ENCODE measurements at regions not wholly inside any gene's neighbourhood (a gene's known extent, or its start where the extent isn't known, plus 50 kb on each side); places are given as distances from the start of the nearest gene placed in this dataset.

DNA sequence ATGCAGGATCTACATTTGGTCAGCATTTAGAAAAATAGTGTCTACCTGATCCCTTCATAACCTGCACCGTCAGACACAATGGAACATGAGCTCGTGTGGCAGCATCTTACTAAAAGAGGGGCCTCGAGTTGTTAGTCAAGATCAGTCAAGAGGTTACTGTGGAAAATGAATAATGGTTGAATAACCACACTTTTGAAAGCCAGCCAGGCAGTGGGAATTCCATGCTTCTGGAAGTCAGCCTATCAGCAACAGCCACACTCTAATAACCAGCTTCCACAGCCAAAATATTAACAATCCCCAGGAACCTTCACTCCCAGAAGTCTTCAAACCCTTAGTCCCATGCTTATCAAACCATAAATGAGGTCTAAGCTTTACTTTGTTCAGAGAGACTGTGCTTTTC is 234.3 kb downstream of the HS3ST1 start:
- H3K4me1 ChIP-seq (ENCODE audit: insufficient read depth, insufficient read length) = no peaks in the 10 kb centered on the region
- no peaks in the 10 kb centered on the region for H3K9me3 ChIP-seq (ENCODE audit: insufficient read depth, low read length)
- no peaks in the 10 kb centered on the region for H3K27me3 ChIP-seq (ENCODE audit: insufficient read depth, insufficient read length)
- no peak for TF ChIP-seq YY1 (IDR thresholded peaks at IDR 0.05; ENCODE audit: insufficient read depth, insufficient read length)
- no peak for TF ChIP-seq ZNF274 (IDR thresholded peaks at IDR 0.05; ENCODE audit: low read depth, low read length)
- H3K36me3 ChIP-seq (ENCODE audit: insufficient read depth, insufficient read length, low read length) = no peaks in the 10 kb centered on the region
- H3K9ac ChIP-seq (ENCODE audit: insufficient read length, low read depth) = no peak overlapping the region
- DNase-seq (ENCODE audit: low read depth, low spot score) = no peak
- no peak overlapping the region for H3K4me3 ChIP-seq (ENCODE audit: insufficient read length, low read depth)

DNA sequence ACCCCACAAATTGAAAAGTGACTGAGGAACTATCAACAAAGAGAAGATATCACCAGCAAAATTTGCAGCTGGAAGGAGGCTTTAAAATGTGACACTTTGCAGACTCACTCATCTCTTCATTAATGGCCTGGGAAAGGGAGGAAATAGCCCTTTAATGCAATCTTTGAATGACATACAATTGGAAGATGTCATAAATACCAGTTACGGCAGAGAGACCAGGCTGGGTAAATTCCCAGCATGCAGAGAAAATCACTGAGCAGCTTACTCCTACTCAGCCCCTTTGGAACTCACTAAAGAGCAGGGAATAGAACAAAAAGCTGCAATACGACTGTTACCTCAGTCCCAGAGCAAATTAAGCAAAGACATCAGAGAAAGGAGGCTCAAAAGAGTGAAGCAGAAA is 238.9 kb downstream of the HS3ST1 start:
- Histone ChIP-seq H3K4me1 (ENCODE audit: insufficient read depth, insufficient read length) (no peaks in the 10 kb centered on the region), H3K36me3 (ENCODE audit: insufficient read depth, insufficient read length, low read length) (no peaks in the 10 kb centered on the region), H3K4me3 (ENCODE audit: insufficient read length, low read depth) (no peak overlapping the region), H3K9ac (ENCODE audit: insufficient read length, low read depth) (no peak overlapping the region), H3K27me3 (ENCODE audit: insufficient read depth, insufficient read length) (no peaks in the 10 kb centered on the region), H3K9me3 (ENCODE audit: insufficient read depth, low read length) (no peaks in the 10 kb centered on the region)
- TF ChIP-seq ZNF274 (IDR thresholded peaks at IDR 0.05; ENCODE audit: low read depth, low read length) (no peak), SUZ12 (IDR thresholded peaks at IDR 0.05; ENCODE audit: extremely low read depth, insufficient read depth, insufficient read length) (no peak), YY1 (IDR thresholded peaks at IDR 0.05; ENCODE audit: insufficient read depth, insufficient read length) (no peak)
- DNase-seq (ENCODE audit: low read depth, low spot score) = no peak

DNA sequence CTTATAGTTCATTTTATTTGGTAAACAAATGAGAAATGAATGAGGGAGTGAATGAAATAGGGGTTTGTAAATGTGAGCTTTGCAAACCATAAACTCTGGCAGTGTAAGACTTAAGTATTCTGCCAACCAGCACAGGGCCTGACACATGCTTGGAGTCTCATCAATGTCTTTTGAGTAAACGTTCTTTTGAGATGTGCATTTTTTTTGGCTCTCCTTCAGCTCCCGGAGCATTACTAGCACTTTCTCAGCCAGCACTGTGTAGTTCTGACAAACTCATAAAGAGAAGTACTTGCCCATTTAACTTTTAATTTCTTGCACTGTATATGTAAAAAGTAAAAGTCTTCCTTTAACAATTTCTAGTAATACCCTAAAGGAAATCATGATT is 245.3 kb downstream of the HS3ST1 start:
- Histone ChIP-seq H3K9me3 (ENCODE audit: insufficient read depth, low read length) (no peaks in the 10 kb centered on the region), H3K9ac (ENCODE audit: insufficient read length, low read depth) (no peak overlapping the region), H3K27me3 (ENCODE audit: insufficient read depth, insufficient read length) (no peaks in the 10 kb centered on the region), H3K4me1 (ENCODE audit: insufficient read depth, insufficient read length) (no peaks in the 10 kb centered on the region), H3K36me3 (ENCODE audit: insufficient read depth, insufficient read length, low read length) (no peaks in the 10 kb centered on the region), H3K4me3 (ENCODE audit: insufficient read length, low read depth) (no peak overlapping the region)
- no peak for TF ChIP-seq SUZ12 (IDR thresholded peaks at IDR 0.05; ENCODE audit: extremely low read depth, insufficient read depth, insufficient read length)
- TF ChIP-seq YY1 (IDR thresholded peaks at IDR 0.05; ENCODE audit: insufficient read depth, insufficient read length) = no peak
- no peak for TF ChIP-seq ZNF274 (IDR thresholded peaks at IDR 0.05; ENCODE audit: low read depth, low read length)
- DNase-seq (ENCODE audit: low read depth, low spot score) = no peak

DNA sequence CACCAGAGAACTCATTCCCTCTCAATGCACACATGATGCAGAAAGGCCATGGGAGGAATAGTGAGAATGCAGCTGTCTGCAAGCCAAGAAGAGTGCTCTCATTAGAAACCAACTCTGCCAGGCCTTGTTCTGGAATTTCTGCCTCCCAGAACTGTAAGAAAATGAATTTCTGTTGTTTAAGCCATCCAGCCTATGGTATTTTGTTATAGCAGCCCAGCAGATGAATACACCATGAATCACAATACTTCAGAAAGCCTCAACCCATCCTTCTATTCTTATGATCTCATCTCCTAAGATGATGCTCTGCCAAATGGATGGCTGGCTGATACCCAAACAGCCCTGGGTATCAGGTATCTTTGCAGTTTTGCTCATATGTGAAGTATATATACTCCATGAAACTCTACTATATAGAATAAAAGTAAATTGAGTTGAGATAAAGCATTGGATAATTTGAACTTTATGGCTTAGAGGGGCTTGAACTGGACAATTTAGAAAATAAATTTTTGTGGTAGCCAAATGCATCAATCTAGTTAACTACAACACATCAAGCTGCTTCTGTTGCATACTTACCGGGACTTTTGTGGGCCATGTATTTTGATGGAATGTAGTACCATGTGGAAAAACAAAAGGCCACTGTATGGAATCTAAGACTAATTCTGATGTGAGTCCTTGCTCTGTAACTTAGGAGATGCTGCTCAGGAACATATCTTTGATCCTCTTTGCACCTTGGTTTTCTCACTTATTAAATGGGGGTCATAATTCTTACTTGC is 245.9 kb downstream of the HS3ST1 start:
- no peaks in the 10 kb centered on the region for H3K27me3 ChIP-seq (ENCODE audit: insufficient read depth, insufficient read length)
- H3K9ac ChIP-seq (ENCODE audit: insufficient read length, low read depth) = no peak overlapping the region
- H3K4me3 ChIP-seq (ENCODE audit: insufficient read length, low read depth) = no peak overlapping the region
- no peaks in the 10 kb centered on the region for H3K9me3 ChIP-seq (ENCODE audit: insufficient read depth, low read length)
- H3K36me3 ChIP-seq (ENCODE audit: insufficient read depth, insufficient read length, low read length) = no peaks in the 10 kb centered on the region
- DNase-seq (ENCODE audit: low read depth, low spot score) = no peak
- H3K4me1 ChIP-seq (ENCODE audit: insufficient read depth, insufficient read length) = no peaks in the 10 kb centered on the region
- no peak for TF ChIP-seq ZNF274 (IDR thresholded peaks at IDR 0.05; ENCODE audit: low read depth, low read length)

DNA sequence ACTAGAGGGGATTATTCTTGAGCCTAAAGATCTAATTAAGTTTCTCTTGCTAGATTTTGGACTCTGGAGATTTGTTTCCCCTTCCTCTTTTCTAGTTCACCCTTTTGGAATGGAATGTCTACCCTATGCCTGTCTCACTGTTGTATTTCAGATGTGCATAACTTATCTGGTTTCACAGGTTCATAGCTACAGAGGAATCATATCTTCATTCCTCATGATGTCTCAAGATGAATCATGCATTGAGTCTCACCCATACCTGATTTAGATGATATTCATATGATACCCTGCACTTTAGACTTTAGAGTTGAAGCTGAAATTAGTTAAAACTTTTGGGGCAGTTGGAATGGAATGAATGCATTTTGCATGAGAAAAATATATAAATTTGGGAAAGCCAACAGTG is 246.7 kb downstream of the HS3ST1 start:
- Histone ChIP-seq H3K9ac (ENCODE audit: insufficient read length, low read depth) (no peak overlapping the region), H3K4me3 (ENCODE audit: insufficient read length, low read depth) (no peak overlapping the region), H3K27me3 (ENCODE audit: insufficient read depth, insufficient read length) (no peaks in the 10 kb centered on the region), H3K9me3 (ENCODE audit: insufficient read depth, low read length) (no peaks in the 10 kb centered on the region), H3K36me3 (ENCODE audit: insufficient read depth, insufficient read length, low read length) (no peaks in the 10 kb centered on the region), H3K4me1 (ENCODE audit: insufficient read depth, insufficient read length) (no peaks in the 10 kb centered on the region)
- TF ChIP-seq SUZ12 (IDR thresholded peaks at IDR 0.05; ENCODE audit: extremely low read depth, insufficient read depth, insufficient read length) = no peak
- TF ChIP-seq ZNF274 (IDR thresholded peaks at IDR 0.05; ENCODE audit: low read depth, low read length) = no peak
- no peak for TF ChIP-seq YY1 (IDR thresholded peaks at IDR 0.05; ENCODE audit: insufficient read depth, insufficient read length)
- no peak for DNase-seq (ENCODE audit: low read depth, low spot score)

DNA sequence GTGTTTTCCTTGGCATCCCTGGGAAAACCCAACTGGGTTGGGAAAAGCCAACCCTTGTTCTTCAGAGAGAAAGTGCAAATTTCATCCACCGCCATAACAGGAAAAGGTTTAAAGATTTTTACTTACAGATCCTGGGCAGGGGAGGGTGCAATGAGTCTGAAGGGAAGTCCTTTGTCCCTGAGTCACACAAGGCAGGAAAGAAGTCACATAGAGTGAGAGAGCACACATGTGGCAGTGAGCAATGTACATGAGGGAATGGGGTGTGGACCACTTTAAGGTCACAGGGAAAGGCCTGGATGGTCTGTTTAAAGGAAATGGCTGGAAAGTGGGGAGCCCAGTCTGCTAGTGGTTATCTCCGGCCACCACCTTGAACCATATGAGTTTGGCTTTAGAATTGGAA is 248.9 kb downstream of the HS3ST1 start:
- no peak for TF ChIP-seq ZNF274 (IDR thresholded peaks at IDR 0.05; ENCODE audit: low read depth, low read length)
- TF ChIP-seq YY1 (IDR thresholded peaks at IDR 0.05; ENCODE audit: insufficient read depth, insufficient read length) = no peak
- TF ChIP-seq SUZ12 (IDR thresholded peaks at IDR 0.05; ENCODE audit: extremely low read depth, insufficient read depth, insufficient read length) = no peak
- no peaks in the 10 kb centered on the region for H3K27me3 ChIP-seq (ENCODE audit: insufficient read depth, insufficient read length)
- no peaks in the 10 kb centered on the region for H3K4me1 ChIP-seq (ENCODE audit: insufficient read depth, insufficient read length)
- no peaks in the 10 kb centered on the region for H3K9me3 ChIP-seq (ENCODE audit: insufficient read depth, low read length)
- no peak for DNase-seq (ENCODE audit: low read depth, low spot score)
- no peaks in the 10 kb centered on the region for H3K36me3 ChIP-seq (ENCODE audit: insufficient read depth, insufficient read length, low read length)
- no peak overlapping the region for H3K9ac ChIP-seq (ENCODE audit: insufficient read length, low read depth)
- no peak overlapping the region for H3K4me3 ChIP-seq (ENCODE audit: insufficient read length, low read depth)

DNA sequence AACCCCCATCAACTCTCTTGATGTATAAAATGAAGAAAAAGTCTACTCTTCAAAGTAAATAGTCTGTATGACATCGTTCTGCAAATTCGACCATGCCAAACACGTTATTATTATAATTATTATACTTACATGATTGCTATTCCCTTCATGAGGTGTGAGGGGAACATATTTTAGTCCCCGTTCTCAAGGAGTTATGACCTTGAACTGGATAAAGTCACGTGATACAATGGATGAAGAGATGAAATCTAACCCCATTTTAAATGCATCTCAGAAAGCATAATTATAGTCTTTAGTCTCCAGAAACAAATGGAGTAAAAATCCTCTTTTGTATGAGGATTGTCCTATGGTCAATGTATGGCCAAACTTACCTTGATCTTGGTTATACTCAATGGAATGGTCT is 250.3 kb downstream of the HS3ST1 start:
- TF ChIP-seq SUZ12 (IDR thresholded peaks at IDR 0.05; ENCODE audit: extremely low read depth, insufficient read depth, insufficient read length) (no peak), YY1 (IDR thresholded peaks at IDR 0.05; ENCODE audit: insufficient read depth, insufficient read length) (no peak), ZNF274 (IDR thresholded peaks at IDR 0.05; ENCODE audit: low read depth, low read length) (no peak)
- no peak overlapping the region for H3K9ac ChIP-seq (ENCODE audit: insufficient read length, low read depth)
- no peaks in the 10 kb centered on the region for H3K36me3 ChIP-seq (ENCODE audit: insufficient read depth, insufficient read length, low read length)

More for the DNA sequence above, 250.3 kb downstream of the HS3ST1 start:
- H3K4me1 ChIP-seq (ENCODE audit: insufficient read depth, insufficient read length) = no peaks in the 10 kb centered on the region
- no peak overlapping the region for H3K4me3 ChIP-seq (ENCODE audit: insufficient read length, low read depth)
- H3K27me3 ChIP-seq (ENCODE audit: insufficient read depth, insufficient read length) = no peaks in the 10 kb centered on the region
- DNase-seq (ENCODE audit: low read depth, low spot score) = no peak
- no peaks in the 10 kb centered on the region for H3K9me3 ChIP-seq (ENCODE audit: insufficient read depth, low read length)

Data from NT2/D1 (cell line).